ENCODE measurements at regions not wholly inside any gene's neighbourhood (a gene's known extent, or its start where the extent isn't known, plus 50 kb on each side); places are given as distances from the start of the nearest gene placed in this dataset.
"Not testable (repeated sequence)": the region's sequence is repeated elsewhere in the genome, so short reads cannot be mapped to it uniquely, and the experiment has no call there.

GRCh38 chr4:175066923-175067627, 148.9 kb downstream of the ADAM29 start:
- Histone ChIP-seq H3K4me3 (ENCODE audit: low read depth, low read length) (no peak overlapping the region), H3K36me3 (ENCODE audit: control insufficient read depth, insufficient read depth, low read length) (no peaks in the 10 kb centered on the region), H3K9me3 (ENCODE audit: control insufficient read depth, insufficient read depth, low read depth, low read length) (no peaks in the 10 kb centered on the region), H3K27me3 (ENCODE audit: control insufficient read depth, insufficient read depth, low read length) (no peaks in the 10 kb centered on the region), H3K27ac (ENCODE audit: low read depth, low read length) (no peak overlapping the region), H3K9ac (ENCODE audit: low read length) (no peak overlapping the region), H3K4me1 (ENCODE audit: control insufficient read depth, insufficient read depth, low read length) (no peaks in the 10 kb centered on the region)

GRCh38 chr4:175068266-175068665, 150.1 kb downstream of the ADAM29 start:
- H3K27ac ChIP-seq (ENCODE audit: low read depth, low read length), result no peak overlapping the region
- H3K27me3 ChIP-seq (ENCODE audit: control insufficient read depth, insufficient read depth, low read length), result no peaks in the 10 kb centered on the region
- no peaks in the 10 kb centered on the region for H3K36me3 ChIP-seq (ENCODE audit: control insufficient read depth, insufficient read depth, low read length)
- H3K4me1 ChIP-seq (ENCODE audit: control insufficient read depth, insufficient read depth, low read length), result no peaks in the 10 kb centered on the region
- H3K4me3 ChIP-seq (ENCODE audit: low read depth, low read length), result no peak overlapping the region
- H3K9me3 ChIP-seq (ENCODE audit: control insufficient read depth, insufficient read depth, low read depth, low read length), result no peaks in the 10 kb centered on the region
- no peak overlapping the region for H3K9ac ChIP-seq (ENCODE audit: low read length)

- H3K9ac ChIP-seq (ENCODE audit: low read length), result no peak overlapping the region
- H3K27ac ChIP-seq (ENCODE audit: low read depth, low read length), result no peak overlapping the region
Observed at GRCh38 chr4:175070444-175070843, 152.3 kb downstream of the ADAM29 start.

GRCh38 chr4:175071123-175071522, 153.0 kb downstream of the ADAM29 start:
- H3K4me3 ChIP-seq (ENCODE audit: low read depth, low read length), result no peak overlapping the region
- no peak overlapping the region for H3K9ac ChIP-seq (ENCODE audit: low read length)
- no peaks in the 10 kb centered on the region for H3K9me3 ChIP-seq (ENCODE audit: control insufficient read depth, insufficient read depth, low read depth, low read length)
- H3K27me3 ChIP-seq (ENCODE audit: control insufficient read depth, insufficient read depth, low read length), result no peaks in the 10 kb centered on the region
- no peak overlapping the region for H3K27ac ChIP-seq (ENCODE audit: low read depth, low read length)
- H3K36me3 ChIP-seq (ENCODE audit: control insufficient read depth, insufficient read depth, low read length), result no peaks in the 10 kb centered on the region
- H3K4me1 ChIP-seq (ENCODE audit: control insufficient read depth, insufficient read depth, low read length), result no peaks in the 10 kb centered on the region

More at GRCh38 chr4:175070444-175070843, 152.3 kb downstream of the ADAM29 start:
- Histone ChIP-seq H3K4me1 (ENCODE audit: control insufficient read depth, insufficient read depth, low read length) (no peaks in the 10 kb centered on the region), H3K4me3 (ENCODE audit: low read depth, low read length) (no peak overlapping the region), H3K27me3 (ENCODE audit: control insufficient read depth, insufficient read depth, low read length) (no peaks in the 10 kb centered on the region), H3K9me3 (ENCODE audit: control insufficient read depth, insufficient read depth, low read depth, low read length) (no peaks in the 10 kb centered on the region), H3K36me3 (ENCODE audit: control insufficient read depth, insufficient read depth, low read length) (no peaks in the 10 kb centered on the region)

GRCh38 chr4:175087145-175087544, 169.0 kb downstream of the ADAM29 start:
- H3K4me1 ChIP-seq (ENCODE audit: control insufficient read depth, insufficient read depth, low read length), result no peaks in the 10 kb centered on the region
- H3K9me3 ChIP-seq (ENCODE audit: control insufficient read depth, insufficient read depth, low read depth, low read length), result peaks cover 3% of the 10 kb centered on the region; the same call in 1 of the 2 replicates
- H3K27ac ChIP-seq (ENCODE audit: low read depth, low read length), result no peak overlapping the region
- no peaks in the 10 kb centered on the region for H3K27me3 ChIP-seq (ENCODE audit: control insufficient read depth, insufficient read depth, low read length)
- H3K9ac ChIP-seq (ENCODE audit: low read length), result no peak overlapping the region
- H3K36me3 ChIP-seq (ENCODE audit: control insufficient read depth, insufficient read depth, low read length), result no peaks in the 10 kb centered on the region
- no peak overlapping the region for H3K4me3 ChIP-seq (ENCODE audit: low read depth, low read length)

GRCh38 chr4:175090116-175090515, 172.0 kb downstream of the ADAM29 start:
- Histone ChIP-seq H3K9me3 (ENCODE audit: control insufficient read depth, insufficient read depth, low read depth, low read length) (peaks cover 8% of the 10 kb centered on the region; the same call in 1 of the 2 replicates), H3K27me3 (ENCODE audit: control insufficient read depth, insufficient read depth, low read length) (no peaks in the 10 kb centered on the region), H3K4me3 (ENCODE audit: low read depth, low read length) (no peak overlapping the region), H3K4me1 (ENCODE audit: control insufficient read depth, insufficient read depth, low read length) (no peaks in the 10 kb centered on the region), H3K9ac (ENCODE audit: low read length) (no peak overlapping the region), H3K27ac (ENCODE audit: low read depth, low read length) (no peak overlapping the region), H3K36me3 (ENCODE audit: control insufficient read depth, insufficient read depth, low read length) (no peaks in the 10 kb centered on the region)

GRCh38 chr4:175091649-175092048, 173.5 kb downstream of the ADAM29 start:
- Histone ChIP-seq H3K9ac (ENCODE audit: low read length) (no peak overlapping the region), H3K9me3 (ENCODE audit: control insufficient read depth, insufficient read depth, low read depth, low read length) (peaks cover 8% of the 10 kb centered on the region; the same call in 1 of the 2 replicates), H3K27ac (ENCODE audit: low read depth, low read length) (no peak overlapping the region), H3K4me3 (ENCODE audit: low read depth, low read length) (no peak overlapping the region), H3K27me3 (ENCODE audit: control insufficient read depth, insufficient read depth, low read length) (no peaks in the 10 kb centered on the region), H3K36me3 (ENCODE audit: control insufficient read depth, insufficient read depth, low read length) (no peaks in the 10 kb centered on the region), H3K4me1 (ENCODE audit: control insufficient read depth, insufficient read depth, low read length) (no peaks in the 10 kb centered on the region)

- no peak overlapping the region for H3K9ac ChIP-seq (ENCODE audit: low read length)
- H3K4me3 ChIP-seq (ENCODE audit: low read depth, low read length), result no peak overlapping the region
- no peaks in the 10 kb centered on the region for H3K27me3 ChIP-seq (ENCODE audit: control insufficient read depth, insufficient read depth, low read length)
- H3K4me1 ChIP-seq (ENCODE audit: control insufficient read depth, insufficient read depth, low read length), result no peaks in the 10 kb centered on the region
- no peaks in the 10 kb centered on the region for H3K36me3 ChIP-seq (ENCODE audit: control insufficient read depth, insufficient read depth, low read length)
- H3K9me3 ChIP-seq (ENCODE audit: control insufficient read depth, insufficient read depth, low read depth, low read length), result peaks cover 8% of the 10 kb centered on the region; the same call in 1 of the 2 replicates
- H3K27ac ChIP-seq (ENCODE audit: low read depth, low read length), result no peak overlapping the region
Observed at GRCh38 chr4:175092114-175092513, 174.0 kb downstream of the ADAM29 start.

- not testable (repeated sequence) for H3K4me1 ChIP-seq (ENCODE audit: control insufficient read depth, insufficient read depth, low read length); H3K27me3 ChIP-seq (ENCODE audit: control insufficient read depth, insufficient read depth, low read length); H3K27ac ChIP-seq (ENCODE audit: low read depth, low read length); H3K4me3 ChIP-seq (ENCODE audit: low read depth, low read length); H3K9me3 ChIP-seq (ENCODE audit: control insufficient read depth, insufficient read depth, low read depth, low read length); H3K36me3 ChIP-seq (ENCODE audit: control insufficient read depth, insufficient read depth, low read length); H3K9ac ChIP-seq (ENCODE audit: low read length)
Observed at GRCh38 chr4:175093055-175093454, 174.9 kb downstream of the ADAM29 start.

- no peaks in the 10 kb centered on the region for H3K27me3 ChIP-seq (ENCODE audit: control insufficient read depth, insufficient read depth, low read length)
- H3K9me3 ChIP-seq (ENCODE audit: control insufficient read depth, insufficient read depth, low read depth, low read length), result no peaks in the 10 kb centered on the region
- no peak overlapping the region for H3K27ac ChIP-seq (ENCODE audit: low read depth, low read length)
- no peak overlapping the region for H3K9ac ChIP-seq (ENCODE audit: low read length)
- no peak overlapping the region for H3K4me3 ChIP-seq (ENCODE audit: low read depth, low read length)
- H3K36me3 ChIP-seq (ENCODE audit: control insufficient read depth, insufficient read depth, low read length), result no peaks in the 10 kb centered on the region
- no peaks in the 10 kb centered on the region for H3K4me1 ChIP-seq (ENCODE audit: control insufficient read depth, insufficient read depth, low read length)
Observed at GRCh38 chr4:175103403-175103802, 185.2 kb downstream of the ADAM29 start.

- Histone ChIP-seq H3K4me3 (ENCODE audit: low read depth, low read length) (no peak overlapping the region), H3K27ac (ENCODE audit: low read depth, low read length) (no peak overlapping the region), H3K4me1 (ENCODE audit: control insufficient read depth, insufficient read depth, low read length) (no peaks in the 10 kb centered on the region), H3K27me3 (ENCODE audit: control insufficient read depth, insufficient read depth, low read length) (no peaks in the 10 kb centered on the region), H3K9ac (ENCODE audit: low read length) (no peak overlapping the region), H3K36me3 (ENCODE audit: control insufficient read depth, insufficient read depth, low read length) (no peaks in the 10 kb centered on the region), H3K9me3 (ENCODE audit: control insufficient read depth, insufficient read depth, low read depth, low read length) (no peaks in the 10 kb centered on the region)
Observed at GRCh38 chr4:175106301-175106700, 188.1 kb downstream of the ADAM29 start.

All from HUES6 (cell line).